ENCODE measurements at regions not wholly inside any gene's neighbourhood (a gene's known extent, or its start where the extent isn't known, plus 50 kb on each side); places are given as distances from the start of the nearest gene placed in this dataset.
A peak's percentile ranks its signal among the peaks of the same experiment; 100 is the strongest.
"Not testable (repeated sequence)": the region's sequence is repeated elsewhere in the genome, so short reads cannot be mapped to it uniquely, and the experiment has no call there.

DNA sequence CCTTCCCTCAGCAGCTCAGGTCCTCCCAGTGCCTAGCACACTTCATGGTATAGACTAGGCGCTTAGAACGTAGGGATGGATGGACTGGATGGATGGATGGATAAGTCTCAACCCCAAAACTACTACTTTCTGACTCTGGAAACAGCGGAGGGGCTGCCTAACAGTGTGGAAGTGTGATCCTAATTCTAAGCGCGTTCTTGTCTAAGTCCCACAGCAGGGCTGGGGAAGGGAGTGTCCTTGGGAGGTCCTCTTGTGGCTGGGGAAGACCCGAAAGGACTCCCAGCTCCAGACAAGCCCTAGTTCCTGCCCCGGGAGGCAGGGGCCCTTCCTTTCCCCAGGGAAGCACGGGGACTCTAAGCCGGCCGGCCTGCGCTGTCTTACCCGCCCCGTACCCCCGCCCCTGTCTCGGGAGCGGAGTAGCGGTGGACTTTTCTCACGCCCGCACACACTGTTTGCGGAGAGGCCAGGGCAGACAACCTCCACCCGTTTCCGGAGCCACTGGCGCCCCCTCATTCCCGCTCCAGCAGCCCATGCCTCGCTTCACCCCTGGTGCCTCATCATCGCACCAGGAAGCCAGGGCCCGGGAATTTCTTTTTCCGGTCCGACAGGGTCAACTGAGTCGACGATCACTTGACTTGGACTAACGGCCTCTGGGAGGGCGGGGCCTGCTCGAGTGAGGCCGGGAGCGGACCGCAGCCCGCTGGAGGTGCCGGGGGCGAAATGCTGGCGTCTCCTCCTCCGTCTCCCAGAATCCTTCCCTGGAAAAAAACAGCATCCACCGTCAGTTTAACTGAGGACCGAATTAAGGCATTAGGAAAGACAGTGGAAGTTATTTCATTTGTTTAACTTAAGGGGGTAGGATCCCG is 133.3 kb downstream of the TBC1D2B start:
- peak; percentile 71 for DNase-seq (ENCODE audit: low spot score)

DNA sequence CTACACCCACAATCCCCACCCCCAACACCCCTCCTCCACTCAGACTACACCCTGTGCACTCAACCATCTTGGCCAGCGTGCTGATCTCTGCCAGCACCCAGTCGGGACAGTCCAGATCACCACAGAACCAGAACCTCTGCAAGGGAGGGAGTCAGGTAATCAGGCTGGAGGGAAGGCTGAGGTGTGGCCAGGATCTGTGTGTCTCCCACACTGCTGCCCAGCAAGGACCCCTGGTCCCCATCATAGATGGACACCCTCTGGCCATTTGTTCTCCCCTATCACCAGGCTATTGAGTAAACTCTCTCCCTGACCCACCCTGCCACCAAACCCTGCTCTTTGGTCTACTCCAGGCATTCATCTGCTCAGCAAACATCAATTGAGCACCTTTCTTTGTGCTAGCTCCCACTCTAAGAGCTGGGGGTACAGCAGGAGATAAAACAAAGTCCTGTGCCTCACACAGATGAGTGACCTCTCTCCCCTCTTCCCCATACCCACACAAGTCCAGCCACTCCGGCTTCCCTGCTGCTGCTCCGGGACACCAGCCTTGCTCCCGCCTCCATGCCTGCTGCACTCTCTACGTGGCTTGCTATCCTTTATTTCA is 134.8 kb downstream of the TBC1D2B start:
- no peak for DNase-seq (ENCODE audit: low spot score)

GRCh38 chr15:77941090-77941827 is 136.3 kb downstream of the TBC1D2B start:
- DNase-seq (ENCODE audit: low spot score), result not testable (repeated sequence)

- DNase-seq (ENCODE audit: low spot score), result no peak
These were observed 137.0 kb downstream of the TBC1D2B start for GRCh38 chr15:77940381-77940947.

DNA sequence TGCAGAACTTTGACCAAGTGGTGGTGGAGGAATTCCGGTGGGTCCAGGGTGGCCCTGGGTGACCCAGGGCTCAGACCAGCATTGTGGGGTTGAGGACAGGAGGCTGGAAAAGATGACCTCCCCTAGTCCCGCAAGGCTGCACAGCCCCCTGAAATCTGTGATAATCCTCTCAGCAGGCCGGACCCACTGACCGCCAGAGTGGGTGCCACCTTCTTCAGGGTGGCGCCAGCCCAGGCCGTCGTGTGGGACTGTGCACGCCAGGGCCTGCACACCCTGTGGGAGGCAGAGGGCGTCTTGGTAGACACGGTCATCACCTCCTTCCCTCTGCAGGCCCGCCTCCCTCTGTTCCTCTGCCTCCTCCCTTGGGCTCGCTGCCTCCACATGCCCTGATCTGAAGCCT is 137.7 kb downstream of the TBC1D2B start:
- DNase-seq (ENCODE audit: low spot score), result no peak

DNA sequence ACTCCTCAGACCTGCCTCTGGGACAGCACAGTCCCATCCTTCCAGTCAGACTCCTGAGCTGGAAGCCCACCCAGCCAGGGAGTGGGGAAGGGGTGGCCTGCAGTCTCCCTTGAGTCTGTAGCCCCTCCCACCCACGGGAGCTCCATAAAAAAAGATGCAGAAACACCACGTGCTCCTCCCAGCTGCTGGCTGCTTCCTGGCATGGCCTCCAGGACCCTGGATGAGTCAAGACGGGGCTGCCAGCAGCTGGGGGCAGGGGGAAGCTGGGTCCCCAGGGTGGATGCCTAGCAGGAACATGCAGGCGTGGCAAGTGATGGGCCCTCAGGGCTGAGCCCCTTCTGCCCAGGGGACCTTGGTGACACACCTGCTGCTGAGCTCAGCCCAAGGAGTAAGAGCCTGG is 138.5 kb downstream of the TBC1D2B start:
- not testable (repeated sequence) for DNase-seq (ENCODE audit: low spot score)

DNA sequence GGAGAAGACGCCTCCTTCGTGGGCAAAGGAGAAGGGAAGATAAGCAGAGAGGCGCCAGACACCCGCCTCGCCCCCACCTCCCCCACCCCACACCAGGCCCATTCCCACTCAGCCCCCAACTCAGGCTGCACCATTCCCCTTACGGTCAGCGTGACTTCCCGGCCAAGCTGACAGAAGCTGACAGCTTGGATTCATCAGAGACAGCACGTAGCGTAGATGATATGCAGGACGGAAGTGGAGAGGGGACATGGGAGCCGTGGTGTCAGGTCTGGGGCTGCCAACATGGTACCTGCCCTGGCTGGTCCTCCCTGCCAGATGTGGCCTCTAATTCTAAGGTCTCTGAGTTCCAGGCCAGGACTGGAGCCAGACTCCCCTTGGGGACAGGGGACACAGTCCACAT is 139.0 kb downstream of the TBC1D2B start:
- DNase-seq (ENCODE audit: low spot score), result not testable (repeated sequence)

- DNase-seq (ENCODE audit: low spot score), result not testable (repeated sequence)
These were observed 140.9 kb downstream of the TBC1D2B start for GRCh38 chr15:77936567-77936966.

- DNase-seq (ENCODE audit: low spot score), result not testable (repeated sequence)
These were observed 143.0 kb downstream of the TBC1D2B start for GRCh38 chr15:77934516-77934915.

DNA sequence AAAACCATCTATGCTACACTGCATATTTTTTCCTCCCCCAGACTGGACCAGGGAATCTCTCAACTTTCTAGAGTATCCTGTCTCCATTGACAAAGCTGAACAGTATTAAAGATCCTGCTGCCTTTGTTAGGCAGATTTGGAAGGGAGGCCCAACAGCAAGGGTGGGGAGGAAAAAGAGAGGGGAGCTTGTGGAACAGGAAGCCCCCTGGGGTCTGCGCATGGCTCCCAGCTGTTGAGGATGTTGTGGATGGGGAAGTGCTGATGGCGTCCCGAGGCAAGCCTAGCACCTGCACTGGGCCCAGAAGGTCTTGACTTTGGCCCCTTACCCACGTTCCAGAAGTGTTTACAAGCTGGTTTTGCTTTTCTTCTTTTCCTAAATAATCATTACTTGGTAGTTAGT is 146.6 kb downstream of the TBC1D2B start:
- DNase-seq (ENCODE audit: low spot score), result not testable (repeated sequence)

- not testable (repeated sequence) for DNase-seq (ENCODE audit: low spot score)
These were observed 147.0 kb downstream of the TBC1D2B start for GRCh38 chr15:77930490-77930889.

GRCh38 chr15:77926789-77927188 is 150.7 kb downstream of the TBC1D2B start:
- peak; percentile 78 for DNase-seq (ENCODE audit: low spot score)

- DNase-seq (ENCODE audit: low spot score), result not testable (repeated sequence)
These were observed 151.2 kb downstream of the TBC1D2B start for GRCh38 chr15:77926296-77926695.

GRCh38 chr15:77925101-77925500 is 152.4 kb downstream of the TBC1D2B start:
- DNase-seq (ENCODE audit: low spot score), result not testable (repeated sequence)

- no peak for DNase-seq (ENCODE audit: low spot score)
These were observed 155.8 kb downstream of the TBC1D2B start for GRCh38 chr15:77921664-77922063.

DNA sequence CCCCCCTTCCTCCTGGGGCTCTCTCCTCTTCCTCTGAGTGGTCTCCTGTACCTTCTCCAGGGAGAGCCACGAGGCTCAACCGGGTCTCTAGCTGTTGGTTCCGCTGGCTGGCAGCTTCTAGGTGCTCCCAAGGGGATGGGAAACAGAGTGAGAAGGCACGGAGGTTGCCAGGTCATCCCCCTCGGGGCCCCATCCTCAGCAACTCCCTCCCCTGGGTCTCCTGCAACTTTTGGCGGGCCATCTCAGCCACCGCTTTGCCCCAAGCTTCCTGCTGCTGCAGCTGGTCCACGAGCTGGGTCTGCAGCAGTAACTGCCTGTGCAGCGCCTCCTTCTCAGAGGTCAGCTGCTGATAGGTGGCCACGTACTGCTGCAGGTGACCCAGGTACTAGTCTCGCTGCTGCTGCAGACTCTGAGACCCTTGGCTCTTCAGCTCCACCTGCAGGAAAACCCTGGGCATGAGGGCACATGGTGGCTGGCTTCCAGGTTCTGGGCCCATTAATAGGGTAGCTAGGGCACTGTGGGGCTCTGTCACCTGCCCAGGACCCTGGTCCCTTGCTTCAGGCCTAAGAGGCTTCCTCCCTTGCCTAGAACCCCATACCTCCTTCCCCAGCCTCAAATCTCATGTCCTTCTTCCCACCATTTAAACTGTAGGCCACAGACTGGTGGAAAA is 160.4 kb downstream of the TBC1D2B start:
- DNase-seq (ENCODE audit: low spot score), result not testable (repeated sequence)

GRCh38 chr15:77915961-77916330 is 161.6 kb downstream of the TBC1D2B start:
- DNase-seq (ENCODE audit: low spot score), result not testable (repeated sequence)

GRCh38 chr15:77915261-77915960 is 162.1 kb downstream of the TBC1D2B start:
- DNase-seq (ENCODE audit: low spot score), result no peak

DNA sequence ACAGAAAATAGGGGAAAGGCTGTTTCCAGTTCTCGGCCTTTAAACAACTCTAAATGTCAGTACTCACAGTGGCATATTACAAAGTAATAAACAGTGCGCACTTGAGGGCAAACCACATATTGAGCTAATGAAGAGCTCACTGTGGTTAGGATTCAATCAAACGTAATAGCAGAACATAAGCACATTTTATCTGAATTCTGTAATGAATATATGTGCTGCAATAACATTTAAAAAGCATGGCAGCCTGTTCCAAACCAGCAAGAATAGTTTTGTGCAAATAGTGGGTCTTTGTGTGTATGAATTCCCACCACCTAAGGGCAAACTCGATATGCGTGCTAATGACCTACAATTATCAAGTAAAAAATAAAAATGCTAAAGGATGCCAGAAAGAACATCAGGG is 163.0 kb downstream of the TBC1D2B start:
- DNase-seq (ENCODE audit: low spot score), result not testable (repeated sequence)

DNA sequence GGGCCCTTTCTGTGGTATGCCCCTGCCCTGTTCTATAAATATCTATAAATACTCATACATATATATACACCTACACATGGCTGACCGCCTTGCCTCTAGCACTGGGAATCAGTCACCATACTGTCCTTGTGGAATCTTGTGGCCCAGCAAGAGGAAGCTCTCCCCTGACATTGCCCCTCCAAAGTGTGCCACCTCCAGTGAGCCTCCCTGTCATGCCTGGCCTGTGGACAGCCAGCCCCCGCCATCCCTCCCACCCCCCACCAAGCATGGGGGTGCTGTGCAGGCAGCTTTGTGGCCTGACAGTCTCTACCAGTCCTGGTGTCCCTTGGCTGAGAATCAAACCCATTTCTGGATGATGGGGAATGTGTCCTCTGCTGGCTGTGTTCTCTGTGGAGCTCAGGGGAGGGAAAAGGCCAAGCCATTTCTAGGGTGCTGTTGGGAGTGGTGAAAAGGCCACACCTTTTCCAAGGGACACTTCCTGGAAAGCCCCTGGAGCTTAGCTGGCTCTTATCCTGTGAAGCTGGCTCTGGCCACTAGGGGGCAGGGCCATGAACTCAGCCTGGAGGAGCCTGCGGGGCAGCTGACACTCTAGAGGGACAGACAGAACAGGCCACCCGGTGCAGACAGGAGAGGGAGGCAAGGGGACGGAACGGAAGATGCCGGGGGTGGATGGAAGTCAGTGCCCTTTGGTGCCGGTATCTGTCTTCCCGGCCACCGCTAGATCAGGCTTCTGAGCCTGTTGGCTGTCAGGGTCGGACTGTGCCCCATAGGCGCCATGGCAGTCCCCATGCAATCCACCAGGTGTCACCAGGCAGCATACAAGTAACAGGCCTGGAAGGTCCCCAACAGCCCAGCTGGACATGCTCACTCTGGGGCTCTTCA is 167.2 kb downstream of the TBC1D2B start:
- peak; percentile 85 for DNase-seq (ENCODE audit: low spot score)
